WTC11 (cell line): ENCODE measurements at regions not wholly inside any gene's neighbourhood (a gene's known extent, or its start where the extent isn't known, plus 50 kb on each side); places are given as distances from the start of the nearest gene placed in this dataset.

ENCODE experiments used
- AR ChIP-seq: fragments of 250-450 bp; sonication (Bioruptor Pico); IDR thresholded peaks from 2 replicates; pipeline ENCODE4 v1.9.0; 2021; ENCODE audit warnings: mild to moderate bottlenecking
- ATF2 ChIP-seq: sonication (generic); formaldehyde crosslinking; IDR thresholded peaks from 2 replicates; pipeline ENCODE4 v1.8.1; 2022; ENCODE audit warnings: low read depth, missing genetic modification reagents, borderline replicate concordance
- GTF2I ChIP-seq: fragments of 250-450 bp; sonication (Bioruptor Pico); conservative IDR thresholded peaks from 2 replicates; pipeline ENCODE4 v1.4.0; 2021; ENCODE audit warnings: mild to moderate bottlenecking
- HMGA2 ChIP-seq: fragments of 250-450 bp; sonication (Bioruptor Pico); IDR thresholded peaks from 2 replicates; pipeline ENCODE4 v1.4.0; 2021; ENCODE audit warnings: mild to moderate bottlenecking, moderate library complexity
- IRF1 ChIP-seq: sonication (generic); formaldehyde crosslinking; IDR thresholded peaks from 2 replicates; pipeline ENCODE4 v1.8.0; 2023; ENCODE audit warnings: missing genetic modification reagents
- MAX ChIP-seq: sonication (generic); formaldehyde crosslinking; IDR thresholded peaks from 2 replicates; pipeline ENCODE4 v1.8.0; 2022; ENCODE audit warnings: mild to moderate bottlenecking, missing genetic modification reagents
- SP1 ChIP-seq: sonication (generic); formaldehyde crosslinking; conservative IDR thresholded peaks from 2 replicates; pipeline ENCODE4 v1.8.1; 2022; ENCODE audit warnings: missing genetic modification reagents
- ZMAT4 ChIP-seq: fragments of 250-450 bp; sonication (Bioruptor Pico); IDR thresholded peaks from 2 replicates; pipeline ENCODE4 v1.9.0; 2021; ENCODE audit warnings: mild to moderate bottlenecking
- ZNF317 ChIP-seq: sonication (generic); formaldehyde crosslinking; IDR thresholded peaks from 2 replicates; pipeline ENCODE4 v1.8.1; 2023; ENCODE audit warnings: low read depth, mild to moderate bottlenecking, moderate library complexity, missing genetic modification reagents, borderline replicate concordance
- TF ChIP-seq, protein P1 (sequence below): sonication (generic); formaldehyde crosslinking; IDR thresholded peaks from 2 replicates; pipeline ENCODE4 v1.8.0; 2022; ENCODE audit warnings: mild to moderate bottlenecking, missing genetic modification reagents
- TF ChIP-seq, protein P2 (sequence below): fragments of 200-600 bp; IDR thresholded peaks from 2 replicates; pipeline ENCODE4 v1.8.0; 2022; ENCODE audit warnings: antibody characterized with exemption

DNA sequence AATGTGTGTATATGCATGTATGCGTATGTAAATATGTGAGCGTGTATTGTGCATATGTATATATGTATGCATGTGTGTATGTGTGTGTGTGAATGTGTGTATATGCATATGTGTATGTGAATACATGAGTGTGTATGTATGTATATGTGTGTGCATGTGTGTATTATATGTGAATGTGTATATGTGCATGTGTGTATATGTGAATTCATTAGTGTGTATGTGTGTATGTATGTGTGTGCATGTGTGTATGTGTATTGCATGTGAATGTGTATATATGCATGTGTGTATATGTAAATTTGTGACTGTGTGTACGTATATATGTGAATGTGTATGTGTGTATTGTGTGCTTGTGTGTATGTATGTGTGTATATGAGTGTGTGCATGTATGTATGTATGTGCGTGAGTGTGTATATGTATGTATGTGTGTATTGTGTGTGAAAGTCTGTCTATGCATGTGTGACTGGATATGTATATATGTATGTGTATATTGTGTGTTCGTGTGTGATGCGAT is 455.9 kb downstream of the TYW1 start:
- TF ChIP-seq GTF2I (CRISPR knock-in tag) (no peak), ZNF317 (no peak), ZMAT4 (CRISPR knock-in tag) (no peak), MAX (CRISPR knock-in tag) (no peak), IRF1 (CRISPR knock-in tag) (no peak), SP1 (CRISPR knock-in tag) (no peak), AR (CRISPR knock-in tag) (no peak), HMGA2 (no peak), ATF2 (CRISPR knock-in tag) (no peak)
- TF ChIP-seq, protein P1, sequence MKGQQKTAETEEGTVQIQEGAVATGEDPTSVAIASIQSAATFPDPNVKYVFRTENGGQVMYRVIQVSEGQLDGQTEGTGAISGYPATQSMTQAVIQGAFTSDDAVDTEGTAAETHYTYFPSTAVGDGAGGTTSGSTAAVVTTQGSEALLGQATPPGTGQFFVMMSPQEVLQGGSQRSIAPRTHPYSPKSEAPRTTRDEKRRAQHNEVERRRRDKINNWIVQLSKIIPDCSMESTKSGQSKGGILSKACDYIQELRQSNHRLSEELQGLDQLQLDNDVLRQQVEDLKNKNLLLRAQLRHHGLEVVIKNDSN (CRISPR knock-in tag): no peak
- TF ChIP-seq, protein P2, sequence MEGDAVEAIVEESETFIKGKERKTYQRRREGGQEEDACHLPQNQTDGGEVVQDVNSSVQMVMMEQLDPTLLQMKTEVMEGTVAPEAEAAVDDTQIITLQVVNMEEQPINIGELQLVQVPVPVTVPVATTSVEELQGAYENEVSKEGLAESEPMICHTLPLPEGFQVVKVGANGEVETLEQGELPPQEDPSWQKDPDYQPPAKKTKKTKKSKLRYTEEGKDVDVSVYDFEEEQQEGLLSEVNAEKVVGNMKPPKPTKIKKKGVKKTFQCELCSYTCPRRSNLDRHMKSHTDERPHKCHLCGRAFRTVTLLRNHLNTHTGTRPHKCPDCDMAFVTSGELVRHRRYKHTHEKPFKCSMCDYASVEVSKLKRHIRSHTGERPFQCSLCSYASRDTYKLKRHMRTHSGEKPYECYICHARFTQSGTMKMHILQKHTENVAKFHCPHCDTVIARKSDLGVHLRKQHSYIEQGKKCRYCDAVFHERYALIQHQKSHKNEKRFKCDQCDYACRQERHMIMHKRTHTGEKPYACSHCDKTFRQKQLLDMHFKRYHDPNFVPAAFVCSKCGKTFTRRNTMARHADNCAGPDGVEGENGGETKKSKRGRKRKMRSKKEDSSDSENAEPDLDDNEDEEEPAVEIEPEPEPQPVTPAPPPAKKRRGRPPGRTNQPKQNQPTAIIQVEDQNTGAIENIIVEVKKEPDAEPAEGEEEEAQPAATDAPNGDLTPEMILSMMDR: no peak
